Suprapubic skin (tissue), 4 donors: ENCODE measurements at regions not wholly inside any gene's neighbourhood (a gene's known extent, or its start where the extent isn't known, plus 50 kb on each side); places are given as distances from the start of the nearest gene placed in this dataset.

Source experiments
- CTCF ChIP-seq, 2 donors: fragments of 200-600 bp in 1 of 2; fragments of 450-650 bp in 1 of 2; sonication (generic) in 1 of 2; IDR thresholded peaks; one replicate each; pipeline ENCODE4 v1.5.1; 2016 to 2019; ENCODE audit warnings: antibody characterized with exemption in 2 of 2, mild to moderate bottlenecking in 1 of 2, moderate library complexity in 1 of 2
- POLR2A ChIP-seq, 2 donors: fragments of 450-650 bp; IDR thresholded peaks; one replicate each; pipeline ENCODE4 v1.6.1; 2017; ENCODE audit warnings: antibody characterized with exemption in 2 of 2, mild to moderate bottlenecking in 2 of 2, moderate library complexity in 2 of 2
- POLR2AphosphoS5 ChIP-seq, 3 donors: sonication (generic); formaldehyde crosslinking; IDR thresholded peaks; one replicate each; pipeline ENCODE4 v1.6.1; 2017; ENCODE audit warnings: antibody characterized with exemption in 3 of 3

- TF ChIP-seq POLR2A (IDR thresholded peaks at IDR 0.05) = no peak
- TF ChIP-seq CTCF (IDR thresholded peaks at IDR 0.05) = no peak
- no peak for TF ChIP-seq POLR2AphosphoS5 (IDR thresholded peaks at IDR 0.05)
These were observed 372.0 kb downstream of the ARAP2 start for GRCh38 chr4:35872273-35872672.
